ENCODE measurements at regions not wholly inside any gene's neighbourhood (a gene's known extent, or its start where the extent isn't known, plus 50 kb on each side); places are given as distances from the start of the nearest gene placed in this dataset.

- DNase-seq: peak; percentile 31
These were observed 51.6 kb upstream of the SRRM3 start for GRCh38 chr7:76149847-76150691.
